Esophagus squamous epithelium (tissue), 4 donors: ENCODE measurements at regions not wholly inside any gene's neighbourhood (a gene's known extent, or its start where the extent isn't known, plus 50 kb on each side); places are given as distances from the start of the nearest gene placed in this dataset.

ENCODE experiments used
- CTCF ChIP-seq, 6 experiments: fragments of 450-650 bp in 4 of 6; fragments of 200-600 bp in 2 of 6; sonication (generic) in 2 of 6; IDR thresholded peaks; one replicate each; pipeline ENCODE4 v1.5.1; 2016 to 2019; ENCODE audit warnings: antibody characterized with exemption in 6 of 6, mild to moderate bottlenecking in 4 of 6, moderate library complexity in 4 of 6
- POLR2A ChIP-seq, 4 donors: fragments of 450-650 bp; IDR thresholded peaks; one replicate each; pipeline ENCODE4 v1.6.1; 2017; ENCODE audit warnings: antibody characterized with exemption in 4 of 4, mild to moderate bottlenecking in 4 of 4, moderate library complexity in 3 of 4

GRCh38 chr9:89988458-89988857 is 383.6 kb downstream of the GADD45G start:
- TF ChIP-seq POLR2A (IDR thresholded peaks at IDR 0.05) (no peak), CTCF (IDR thresholded peaks at IDR 0.05) (no peak)
